Heart left ventricle (tissue), 16 donors: ENCODE measurements at regions not wholly inside any gene's neighbourhood (a gene's known extent, or its start where the extent isn't known, plus 50 kb on each side); places are given as distances from the start of the nearest gene placed in this dataset.

ENCODE experiments used
- ATAC-seq, 4 donors: fragments of 200-7000 bp; cut with Tn5 transposase; one replicate each; pipeline ENCODE4 v1.9.1; 2020 to 2022; ENCODE audit warnings: moderate library complexity in 4 of 4, mild to moderate bottlenecking in 3 of 4, moderate number of reproducible peaks in 1 of 4
- DNase-seq, 5 donors: peaks; one replicate each; pipeline ENCODE4 v3.0.0-alpha.2; 2020
- H3K27ac ChIP-seq, 12 donors: fragments of 200-600 bp; sonication (generic) in 4 of 12; one replicate each; pipeline versions ENCODE4 v1.5.0 to v1.8.0; 2016 to 2022; ENCODE audit warnings: mild to moderate bottlenecking in 2 of 12
- H3K27me3 ChIP-seq, 9 donors: fragments of 200-600 bp; sonication (generic) in 2 of 9; one replicate each; pipeline versions ENCODE4 v1.5.1 to v1.8.0; 2016 to 2022; ENCODE audit warnings: mild to moderate bottlenecking in 3 of 9
- H3K36me3 ChIP-seq, 9 donors: fragments of 200-600 bp; sonication (generic) in 2 of 9; one replicate each; pipeline versions ENCODE4 v1.5.0 to v1.8.0; 2018 to 2022; ENCODE audit warnings: mild to moderate bottlenecking in 2 of 9
- H3K4me1 ChIP-seq, 12 donors: fragments of 200-600 bp; sonication (generic) in 4 of 12; one replicate each; pipeline versions ENCODE4 v1.5.0 to v1.8.0; 2016 to 2022; ENCODE audit warnings: mild to moderate bottlenecking in 3 of 12
- H3K4me3 ChIP-seq, 12 donors: fragments of 200-600 bp; sonication (generic) in 4 of 12; one replicate each; pipeline versions ENCODE4 v1.5.0 to v1.8.0; 2017 to 2022; ENCODE audit warnings: mild to moderate bottlenecking in 9 of 12, moderate library complexity in 4 of 12
- H3K9me3 ChIP-seq, 12 donors: fragments of 200-600 bp; sonication (generic) in 4 of 12; one replicate each; pipeline versions ENCODE4 v1.5.0 to v1.8.0; 2016 to 2022; ENCODE audit warnings: mild to moderate bottlenecking in 1 of 12
- POLR2A ChIP-seq, 2 donors: fragments of 450-650 bp; IDR thresholded peaks; one replicate each; pipeline ENCODE4 v1.6.1; 2017; ENCODE audit warnings: antibody characterized with exemption in 2 of 2, mild to moderate bottlenecking in 2 of 2, moderate library complexity in 2 of 2
- WGBS, 4 donors: extraction: QIAGEN DNeasy Blood & Tissue Kit in 2 of 4; methylation state at CpG; one replicate each; pipeline versions ENCODE4 v1.1.5 to v1.1.7; 2013 to 2018; 5-methylcytosine and 5-hydroxymethylcytosine counted together
- intact Hi-C, 10 donors: fragments of 100-400 bp; cut with DNase I; formaldehyde crosslinking; loops; one replicate each; pipeline versions ENCODE4 v1.11.1 to v1.14.2; 2022
- TF ChIP-seq, protein P1 (sequence below), 12 donors: fragments of 200-600 bp; sonication (generic) in 4 of 12; IDR thresholded peaks; one replicate each; pipeline versions ENCODE4 v1.5.0 to v1.8.0; 2018 to 2022; ENCODE audit warnings: antibody characterized with exemption in 12 of 12, mild to moderate bottlenecking in 5 of 12
- donor health status: ischemic (EF 13 %, LVEDD 7.1; RV severe dilation, severe dysfunction).
- donor health status: healthy with polysubstance abuse.
- donor health status: DM: no; HTN: yes; CAD: no.
- donor health status: DM: no; HTN: no; CAD: no.
- donor health status: ischemic (EF 25% LVEDD 6.9; RV normal size, moderate dysfunction).
- donor health status: ischemic (EF 25% LVEDD 5.7; RV mildly dilated, moderate dysfunction).
- donor health status: healthy.
- donor health status: DM: yes; HTN: yes; CAD: no.
- donor health status: ischemic (EF 35%, LVEDD 5.7; RV mildly dilated, moderate dysfunction).
- donor health status: nonischemic (EF 11% LVEDD 7.7; RV severe dilation, severe dysfunction).
- donor health status: DM: yes; HTN: yes; CAD: no.
- donor health status: PGD.
- donor health status: ischemic (EF 29% LVEDD 5.4; RV normal size, mild dysfunction).
- donor health status: nonischemic (EF 23%, LVEDD 6.1; RV moderate dilation, normal function).

DNA sequence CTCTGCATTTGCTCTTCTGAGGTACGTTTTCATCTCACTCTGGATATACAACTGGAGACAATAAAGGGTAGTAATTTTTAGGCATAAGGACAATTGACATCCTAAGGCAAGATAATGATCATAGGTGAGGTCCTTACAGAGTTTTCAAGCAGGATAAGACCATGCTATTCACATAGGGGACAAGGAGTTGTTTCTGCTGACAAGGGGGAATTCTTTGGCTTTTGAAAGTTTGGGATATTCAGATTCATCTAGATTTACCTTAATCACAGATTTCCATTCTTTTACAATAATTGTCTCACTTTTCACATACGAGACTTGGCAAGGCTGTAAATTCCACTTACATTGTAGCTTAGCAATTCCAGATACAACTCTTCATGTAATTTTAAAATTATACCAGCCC lies 256.2 kb downstream of the AASDHPPT start:
- intact Hi-C loops, result no loop called here
- WGBS, 4 donors, result 75 to 89% (median 77%) methylated on average over 2 of the region's 2 CpGs
- Histone ChIP-seq H3K9me3 (peaks cover 0 to 3% (median 0%) of the 10 kb centered on the region in 12 donors), H3K4me3 (no peak overlapping the region), H3K36me3 (no peaks in the 10 kb centered on the region), H3K27ac (no peak overlapping the region), H3K27me3 (no peaks in the 10 kb centered on the region), H3K4me1 (no peaks in the 10 kb centered on the region)
- ATAC-seq (no peak), DNase-seq (no peak)
- no peak for TF ChIP-seq POLR2A (IDR thresholded peaks at IDR 0.05)
- TF ChIP-seq, protein P1, sequence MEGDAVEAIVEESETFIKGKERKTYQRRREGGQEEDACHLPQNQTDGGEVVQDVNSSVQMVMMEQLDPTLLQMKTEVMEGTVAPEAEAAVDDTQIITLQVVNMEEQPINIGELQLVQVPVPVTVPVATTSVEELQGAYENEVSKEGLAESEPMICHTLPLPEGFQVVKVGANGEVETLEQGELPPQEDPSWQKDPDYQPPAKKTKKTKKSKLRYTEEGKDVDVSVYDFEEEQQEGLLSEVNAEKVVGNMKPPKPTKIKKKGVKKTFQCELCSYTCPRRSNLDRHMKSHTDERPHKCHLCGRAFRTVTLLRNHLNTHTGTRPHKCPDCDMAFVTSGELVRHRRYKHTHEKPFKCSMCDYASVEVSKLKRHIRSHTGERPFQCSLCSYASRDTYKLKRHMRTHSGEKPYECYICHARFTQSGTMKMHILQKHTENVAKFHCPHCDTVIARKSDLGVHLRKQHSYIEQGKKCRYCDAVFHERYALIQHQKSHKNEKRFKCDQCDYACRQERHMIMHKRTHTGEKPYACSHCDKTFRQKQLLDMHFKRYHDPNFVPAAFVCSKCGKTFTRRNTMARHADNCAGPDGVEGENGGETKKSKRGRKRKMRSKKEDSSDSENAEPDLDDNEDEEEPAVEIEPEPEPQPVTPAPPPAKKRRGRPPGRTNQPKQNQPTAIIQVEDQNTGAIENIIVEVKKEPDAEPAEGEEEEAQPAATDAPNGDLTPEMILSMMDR (IDR thresholded peaks at IDR 0.05), result no peak

DNA sequence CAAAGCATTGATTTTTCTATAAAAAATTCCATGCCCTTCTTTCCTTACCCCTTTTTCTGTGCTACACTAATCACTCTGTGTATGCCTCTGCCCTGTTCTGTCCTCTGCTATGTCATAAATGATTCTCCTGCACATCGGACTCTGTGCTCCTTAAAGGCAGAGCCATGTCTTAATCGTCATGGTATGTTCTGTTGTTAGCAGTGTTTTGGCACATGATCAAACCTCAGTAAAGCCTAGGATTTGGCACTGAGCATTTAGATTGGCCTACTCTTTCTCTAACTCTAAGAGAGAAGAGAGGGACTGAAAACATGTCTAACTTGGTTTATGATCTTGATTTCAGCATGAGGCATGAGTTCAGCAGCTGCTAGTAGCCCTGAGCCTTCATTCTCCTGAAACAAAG lies 266.9 kb downstream of the AASDHPPT start:
- no peak overlapping the region for H3K27ac ChIP-seq
- intact Hi-C loops, result no loop called here
- WGBS, 4 donors, result 53 to 73% (median 60%) methylated on average over 2 of the region's 2 CpGs
- no peaks in the 10 kb centered on the region for H3K27me3 ChIP-seq
- no peak for TF ChIP-seq POLR2A (IDR thresholded peaks at IDR 0.05)
- TF ChIP-seq, protein P1 (IDR thresholded peaks at IDR 0.05), result no peak
- H3K4me3 ChIP-seq, result no peak overlapping the region
- ATAC-seq (no peak), DNase-seq (no peak)
- H3K36me3 ChIP-seq, result no peaks in the 10 kb centered on the region
- H3K4me1 ChIP-seq, result no peaks in the 10 kb centered on the region
- no peaks in the 10 kb centered on the region for H3K9me3 ChIP-seq

DNA sequence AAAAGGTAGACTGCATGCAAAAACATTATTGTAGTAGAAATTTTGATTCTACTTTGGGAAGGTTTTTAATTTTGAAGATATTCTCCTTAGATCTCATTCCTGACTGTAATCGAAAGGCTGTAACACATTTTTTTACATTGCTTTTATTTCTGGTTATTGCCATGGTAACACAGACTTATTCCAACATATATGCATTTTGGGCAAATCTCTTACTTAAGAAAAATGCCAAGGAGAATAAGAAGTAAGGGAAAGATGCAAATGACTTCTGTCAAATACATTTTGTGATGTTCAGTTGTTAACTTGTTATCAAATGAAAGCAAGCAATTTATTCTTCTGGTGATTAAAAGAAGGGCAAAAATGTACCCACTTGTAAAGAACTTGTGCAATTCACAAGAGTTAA lies 267.5 kb downstream of the AASDHPPT start:
- intact Hi-C loops, result no loop called here
- no peaks in the 10 kb centered on the region for H3K27me3 ChIP-seq
- H3K36me3 ChIP-seq, result no peaks in the 10 kb centered on the region
- no peak overlapping the region for H3K4me3 ChIP-seq
- 79 to 80% (median 79%) methylated on average over 1 of the region's 1 CpG for WGBS, 4 donors
- H3K27ac ChIP-seq, result no peak overlapping the region
- TF ChIP-seq, protein P1 (IDR thresholded peaks at IDR 0.05), result no peak
- DNase-seq (no peak), ATAC-seq (no peak)
- no peaks in the 10 kb centered on the region for H3K9me3 ChIP-seq
- no peaks in the 10 kb centered on the region for H3K4me1 ChIP-seq

DNA sequence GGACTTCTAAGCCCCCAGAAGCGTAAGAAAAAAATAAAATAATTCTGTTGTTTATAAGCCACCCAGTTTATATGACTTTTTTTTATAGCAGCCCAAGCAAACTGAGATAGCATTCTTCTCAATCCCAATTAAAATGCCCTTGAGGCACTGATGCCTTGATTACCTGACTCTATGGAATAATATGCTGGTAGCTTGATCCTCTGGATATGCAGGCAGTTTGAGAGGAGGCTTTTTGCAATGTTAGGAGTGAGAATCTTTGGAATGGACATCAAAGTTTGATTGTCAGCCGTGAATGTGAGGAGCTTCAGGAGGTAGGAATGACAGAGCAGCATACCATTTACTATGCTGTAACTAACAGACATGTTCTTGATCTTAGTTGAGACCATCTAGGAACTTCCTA lies 275.6 kb downstream of the AASDHPPT start:
- Histone ChIP-seq H3K36me3 (no peaks in the 10 kb centered on the region), H3K4me1 (no peaks in the 10 kb centered on the region), H3K9me3 (peaks cover 0 to 10% (median 0%) of the 10 kb centered on the region in 12 donors), H3K27ac (no peak overlapping the region), H3K27me3 (no peaks in the 10 kb centered on the region), H3K4me3 (no peak overlapping the region)
- DNase-seq (no peak), ATAC-seq (no peak)
- TF ChIP-seq, protein P1 (IDR thresholded peaks at IDR 0.05), result no peak
- no peak for TF ChIP-seq POLR2A (IDR thresholded peaks at IDR 0.05)
- WGBS, 4 donors, result 64 to 77% (median 75%) methylated on average over 2 of the region's 2 CpGs
- intact Hi-C loops, result no loop called here
